ENCODE measurements at regions not wholly inside any gene's neighbourhood (a gene's known extent, or its start where the extent isn't known, plus 50 kb on each side); places are given as distances from the start of the nearest gene placed in this dataset.

DNA sequence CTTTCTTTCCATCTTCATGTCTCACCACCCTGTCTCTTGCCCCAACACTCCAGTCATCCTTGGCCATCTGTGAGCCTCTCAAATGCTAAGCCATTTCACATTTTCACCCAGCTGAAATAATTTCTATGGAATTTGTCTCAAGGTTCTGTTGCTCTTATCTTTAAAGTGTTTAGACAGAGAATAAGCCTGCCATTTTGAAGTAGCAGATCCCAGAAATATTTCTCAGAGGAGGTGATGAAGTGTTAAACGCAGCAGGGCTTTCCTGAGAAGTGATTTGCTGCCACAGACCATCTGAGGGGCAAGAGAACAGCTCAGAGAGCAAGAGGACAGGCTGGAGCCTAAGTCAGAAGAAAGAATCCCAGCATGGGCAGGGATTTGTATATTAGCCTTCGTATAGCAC lies 71.6 kb upstream of the CLMN start:
- TF ChIP-seq, protein P1, sequence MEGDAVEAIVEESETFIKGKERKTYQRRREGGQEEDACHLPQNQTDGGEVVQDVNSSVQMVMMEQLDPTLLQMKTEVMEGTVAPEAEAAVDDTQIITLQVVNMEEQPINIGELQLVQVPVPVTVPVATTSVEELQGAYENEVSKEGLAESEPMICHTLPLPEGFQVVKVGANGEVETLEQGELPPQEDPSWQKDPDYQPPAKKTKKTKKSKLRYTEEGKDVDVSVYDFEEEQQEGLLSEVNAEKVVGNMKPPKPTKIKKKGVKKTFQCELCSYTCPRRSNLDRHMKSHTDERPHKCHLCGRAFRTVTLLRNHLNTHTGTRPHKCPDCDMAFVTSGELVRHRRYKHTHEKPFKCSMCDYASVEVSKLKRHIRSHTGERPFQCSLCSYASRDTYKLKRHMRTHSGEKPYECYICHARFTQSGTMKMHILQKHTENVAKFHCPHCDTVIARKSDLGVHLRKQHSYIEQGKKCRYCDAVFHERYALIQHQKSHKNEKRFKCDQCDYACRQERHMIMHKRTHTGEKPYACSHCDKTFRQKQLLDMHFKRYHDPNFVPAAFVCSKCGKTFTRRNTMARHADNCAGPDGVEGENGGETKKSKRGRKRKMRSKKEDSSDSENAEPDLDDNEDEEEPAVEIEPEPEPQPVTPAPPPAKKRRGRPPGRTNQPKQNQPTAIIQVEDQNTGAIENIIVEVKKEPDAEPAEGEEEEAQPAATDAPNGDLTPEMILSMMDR (conservative IDR thresholded peaks at IDR 0.05; ENCODE audit: low read depth, low read length) = no peak
- H3K4me3 ChIP-seq (ENCODE audit: low read depth, low read length) = no peak overlapping the region
- DNase-seq (ENCODE audit: low read depth) = no peak

DNA sequence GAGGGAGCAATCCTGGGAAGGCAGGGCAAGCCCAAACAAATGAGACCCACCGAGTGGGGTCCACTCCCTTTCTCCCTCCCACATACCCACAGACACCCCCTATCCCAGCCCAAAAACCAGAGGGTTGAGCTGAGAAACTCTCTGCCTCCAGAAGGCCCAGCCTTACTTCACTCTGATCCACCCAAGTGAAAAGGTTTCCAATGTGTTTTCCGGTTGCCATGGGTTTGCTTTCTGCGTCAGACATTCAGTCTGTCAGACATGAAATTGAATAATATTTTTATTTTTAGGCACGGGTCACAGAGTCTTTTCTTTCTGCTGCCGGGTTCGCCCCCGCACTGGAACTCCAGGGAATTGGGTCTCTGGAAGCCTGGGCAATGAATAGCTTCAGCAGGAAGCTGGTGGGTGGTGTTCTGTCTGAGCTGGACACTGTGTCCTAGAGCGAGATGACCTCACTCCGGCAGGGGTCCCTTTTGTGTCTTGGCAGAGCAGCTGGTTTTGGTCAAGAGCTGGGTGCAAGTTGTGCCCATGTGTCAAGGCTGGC lies 69.8 kb upstream of the CLMN start:
- no peak overlapping the region for H3K4me3 ChIP-seq (ENCODE audit: low read depth, low read length)
- TF ChIP-seq, protein P1 (conservative IDR thresholded peaks at IDR 0.05; ENCODE audit: low read depth, low read length) = no peak
- no peak for DNase-seq (ENCODE audit: low read depth)

DNA sequence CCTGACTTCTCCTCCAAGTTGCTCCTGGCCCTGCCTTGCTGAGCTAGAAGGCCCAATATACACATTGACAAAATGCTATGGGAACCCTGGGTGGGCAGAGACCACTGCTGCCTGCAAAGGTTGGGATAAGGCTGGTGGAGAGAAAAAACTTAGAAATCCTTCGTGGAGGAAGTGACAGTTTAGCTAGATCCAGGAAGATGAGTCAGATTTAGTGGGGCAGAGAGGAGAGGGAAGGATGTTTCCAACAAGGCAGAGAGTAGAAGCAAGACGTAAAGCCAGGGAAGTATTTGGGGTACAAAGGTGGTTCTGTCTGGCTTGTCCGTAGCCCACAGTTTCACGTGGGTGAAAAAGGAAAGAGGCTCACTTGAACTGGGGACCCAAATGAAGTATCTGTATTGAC lies 69.0 kb upstream of the CLMN start:
- TF ChIP-seq, protein P1 (conservative IDR thresholded peaks at IDR 0.05; ENCODE audit: low read depth, low read length) = no peak
- no peak for DNase-seq (ENCODE audit: low read depth)

DNA sequence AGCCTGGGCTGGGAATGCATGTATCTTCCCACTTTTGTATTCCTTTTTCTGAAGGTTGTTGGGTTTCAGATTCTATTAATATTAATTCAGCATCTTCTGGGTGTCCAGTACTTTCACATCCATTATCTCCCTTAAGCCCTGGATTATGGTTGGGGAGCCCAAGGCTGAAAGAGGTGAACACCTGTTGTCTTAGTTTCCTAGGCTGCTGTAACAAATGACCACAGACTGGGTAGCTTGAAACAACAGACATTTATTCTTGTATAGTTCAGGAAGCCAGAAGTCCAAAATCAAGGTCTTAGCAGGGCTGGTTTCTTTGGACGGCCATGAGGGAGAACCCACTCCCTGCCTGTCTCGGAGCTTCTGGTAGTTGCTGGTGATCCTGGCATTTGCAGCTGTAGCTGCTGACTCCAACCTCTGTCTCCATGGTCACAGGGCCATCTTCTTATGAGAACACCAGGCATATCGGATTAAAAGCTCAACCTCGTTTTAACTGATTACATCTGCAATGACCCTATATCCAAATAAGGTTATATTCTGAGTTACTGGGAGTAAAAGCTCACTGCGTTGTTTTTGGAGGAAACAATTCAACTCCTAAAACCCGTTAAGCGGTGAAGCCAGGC lies 68.2 kb upstream of the CLMN start:
- no peak for DNase-seq (ENCODE audit: low read depth)
- TF ChIP-seq, protein P1 (conservative IDR thresholded peaks at IDR 0.05; ENCODE audit: low read depth, low read length) = no peak
- H3K4me3 ChIP-seq (ENCODE audit: low read depth, low read length) = no peak overlapping the region

More for the DNA sequence above, 69.0 kb upstream of the CLMN start:
- no peak overlapping the region for H3K4me3 ChIP-seq (ENCODE audit: low read depth, low read length)

DNA sequence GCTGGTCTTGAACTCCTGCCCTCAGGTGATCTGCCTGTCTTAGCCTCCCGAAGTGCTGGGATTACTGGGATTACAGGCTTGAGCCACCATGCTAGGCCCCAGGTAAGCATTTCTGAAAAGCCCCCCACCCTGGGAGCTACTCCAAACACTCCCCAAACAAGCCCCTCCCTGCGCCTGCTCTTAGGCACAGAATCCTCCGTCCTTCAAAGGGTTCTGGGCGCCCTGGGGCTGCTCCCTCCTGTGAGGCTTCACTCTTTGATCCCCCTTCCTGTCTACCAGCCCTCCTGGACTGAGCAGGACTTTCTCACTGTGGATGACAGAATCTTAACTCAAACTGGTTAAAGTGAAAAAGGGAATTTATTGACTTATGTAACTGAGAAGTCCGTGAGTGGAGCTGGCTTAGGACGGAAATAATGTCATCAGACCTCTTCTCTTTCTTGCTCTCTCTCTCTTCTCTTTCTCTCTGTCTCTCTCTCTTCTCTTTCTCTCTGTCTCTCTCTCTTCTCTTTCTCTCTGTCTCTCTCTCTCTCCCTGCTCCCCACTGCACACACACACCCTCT lies 66.9 kb upstream of the CLMN start:
- no peak for DNase-seq (ENCODE audit: low read depth)
- H3K4me3 ChIP-seq (ENCODE audit: low read depth, low read length) = no peak overlapping the region
- TF ChIP-seq, protein P1 (conservative IDR thresholded peaks at IDR 0.05; ENCODE audit: low read depth, low read length) = no peak

DNA sequence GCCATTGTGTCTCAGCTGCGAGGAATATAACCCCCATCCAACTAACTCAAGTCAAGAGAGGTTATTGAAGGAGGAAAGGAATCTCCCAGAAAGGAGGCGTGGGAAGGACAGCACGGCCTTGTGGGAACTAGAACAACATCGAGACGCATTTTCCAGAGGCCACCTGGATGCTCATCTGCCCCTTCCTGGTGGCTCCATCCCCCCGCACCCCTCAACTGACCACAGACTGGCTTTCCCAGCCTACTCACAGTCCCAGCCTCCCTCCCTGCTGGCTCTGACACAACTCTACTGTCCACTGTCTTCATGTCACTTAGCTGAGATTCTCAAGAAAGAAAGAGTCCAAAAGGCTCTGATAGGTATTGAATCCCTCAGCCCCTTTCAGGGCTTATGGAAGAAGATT lies 66.0 kb upstream of the CLMN start:
- DNase-seq (ENCODE audit: low read depth) = no peak
- H3K4me3 ChIP-seq (ENCODE audit: low read depth, low read length) = no peak overlapping the region
- TF ChIP-seq, protein P1 (conservative IDR thresholded peaks at IDR 0.05; ENCODE audit: low read depth, low read length) = no peak

DNA sequence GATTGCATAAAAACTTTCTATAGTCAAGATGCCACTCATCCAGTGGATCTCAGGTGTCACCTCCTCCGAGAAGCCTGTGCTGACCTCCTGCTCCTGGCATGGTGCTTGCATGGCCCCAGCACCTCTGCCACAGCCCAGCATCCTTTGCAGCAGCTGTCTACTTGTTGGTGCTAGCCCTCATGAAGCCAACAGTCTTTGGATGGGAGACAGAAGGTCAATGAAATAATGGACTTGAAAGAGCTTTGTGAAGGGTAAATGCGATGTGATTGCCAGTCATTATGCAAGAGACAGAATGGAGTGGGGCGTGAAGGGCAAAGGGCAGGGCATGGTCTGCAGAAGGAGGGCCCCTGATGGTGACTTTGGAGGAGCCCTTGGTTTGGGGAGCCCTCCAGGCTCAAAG lies 63.0 kb upstream of the CLMN start:
- TF ChIP-seq, protein P1 (conservative IDR thresholded peaks at IDR 0.05; ENCODE audit: low read depth, low read length) = no peak
- no peak for DNase-seq (ENCODE audit: low read depth)
- H3K4me3 ChIP-seq (ENCODE audit: low read depth, low read length) = no peak overlapping the region

All from epithelial cell of proximal tubule (primary cell).